ENCODE measurements at regions not wholly inside any gene's neighbourhood (a gene's known extent, or its start where the extent isn't known, plus 50 kb on each side); places are given as distances from the start of the nearest gene placed in this dataset.

- Histone ChIP-seq H4K20me1 (ENCODE audit: control insufficient read depth, insufficient read depth) (no peaks in the 10 kb centered on the region), H3K4me1 (ENCODE audit: control insufficient read depth, insufficient read depth, low read length) (no peaks in the 10 kb centered on the region), H3K79me2 (ENCODE audit: control insufficient read depth, insufficient read depth, low read length) (no peaks in the 10 kb centered on the region), H2AFZ (ENCODE audit: control insufficient read depth, low read depth, low read length) (no peak overlapping the region), H3K36me3 (ENCODE audit: control insufficient read depth in 2 of 2, insufficient read depth in 2 of 2, low read length in 1 of 2) (no peaks in the 10 kb centered on the region), H3K4me2 (ENCODE audit: control insufficient read depth, insufficient read depth) (no peak overlapping the region), H3K9ac (ENCODE audit: control insufficient read depth, insufficient read depth, low read length) (no peak overlapping the region), H3K9me3 (replicated peaks; ENCODE audit: control insufficient read depth, insufficient read depth, low read length) (no peaks in the 10 kb centered on the region; the same call in 1 of the 3 replicates), H3K4me3 (no peak overlapping the region), H3K27ac (ENCODE audit: control insufficient read depth, insufficient read depth) (no peak overlapping the region), H3K27me3 (replicated peaks in 1 of 2; ENCODE audit: control insufficient read depth in 2 of 2, insufficient read depth in 2 of 2, low read length in 1 of 2) (no peaks in the 10 kb centered on the region)
- ATAC-seq (no peak), DNase-seq (ENCODE audit: low read depth, low spot score) (no peak), FAIRE-seq (no peak)
- CTCF ChIA-PET: no interaction called here
- SMC1A ChIA-PET (ENCODE audit: uncharacterized antibody, unreplicated experiment): no interaction called here
- POLR2A ChIA-PET: no interaction called here
- in situ Hi-C loops (cut with MboI): no loop called here
- BruUV-seq (replicated peaks): no TSS peak
- TF ChIP-seq IKZF2 (IDR thresholded peaks at IDR 0.05): no peak
- no peak for TF ChIP-seq ZNF207 (IDR thresholded peaks at IDR 0.05; ENCODE audit: borderline replicate concordance)
- no peak for TF ChIP-seq ATF2 (IDR thresholded peaks at IDR 0.05; ENCODE audit: low read length)
- TF ChIP-seq PBX3 (IDR thresholded peaks at IDR 0.05; ENCODE audit: insufficient replicate concordance, low read depth, low read length): no peak
- TF ChIP-seq ZBTB4 (CRISPR knock-in tag; IDR thresholded peaks at IDR 0.05): no peak
- no peak for TF ChIP-seq CTCF (IDR thresholded peaks at IDR 0.05 in 2 of 3, conservative IDR thresholded peaks at IDR 0.05 in 1 of 3; ENCODE audit: control insufficient read depth in 2 of 3, extremely low read depth in 1 of 3, insufficient read depth in 1 of 3, low read depth in 3 of 3, low read length in 3 of 3)
- TF ChIP-seq ZSCAN29 (IDR thresholded peaks at IDR 0.05): no peak
- no peak for TF ChIP-seq SPI1 (IDR thresholded peaks at IDR 0.05; ENCODE audit: borderline replicate concordance, insufficient read depth, low read depth, low read length)
- no peak for TF ChIP-seq E4F1 (IDR thresholded peaks at IDR 0.05; ENCODE audit: borderline replicate concordance, partially characterized antibody)
- no peak for TF ChIP-seq BHLHE40 (IDR thresholded peaks at IDR 0.05; ENCODE audit: borderline replicate concordance in 1 of 2, low read depth in 2 of 2, low read length in 1 of 2)
- intact Hi-C loops (cut with micrococcal nuclease; ENCODE audit: unreplicated experiment): no loop called here
- 28% methylated on average over 2 of the region's 2 CpGs for WGBS (ENCODE audit: insufficient coverage, insufficient replicate concordance, low lambda C conversion rate, missing lambda C conversion rate)
- RAD21 ChIA-PET (ENCODE audit: unreplicated experiment): no interaction called here
These were observed 166.1 kb upstream of the SERP2 start for GRCh38 chr13:44207476-44207875.

All from GM12878 (cell line).